NCI-H345 (cell line): ENCODE measurements at regions not wholly inside any gene's neighbourhood (a gene's known extent, or its start where the extent isn't known, plus 50 kb on each side); places are given as distances from the start of the nearest gene placed in this dataset.
"Not testable (repeated sequence)": the region's sequence is repeated elsewhere in the genome, so short reads cannot be mapped to it uniquely, and the experiment has no call there.

Experiments used
- DNase-seq: peaks from one replicate; lab custom pipeline; 2025; lab: John Stamatoyannopoulos, UW

- DNase-seq, result no peak
Observed at GRCh38 chr12:94862421-94862820, 141.1 kb downstream of the NDUFA12 start.

- no peak for DNase-seq
Observed at GRCh38 chr12:94856324-94856723, 147.2 kb downstream of the NDUFA12 start.

DNA sequence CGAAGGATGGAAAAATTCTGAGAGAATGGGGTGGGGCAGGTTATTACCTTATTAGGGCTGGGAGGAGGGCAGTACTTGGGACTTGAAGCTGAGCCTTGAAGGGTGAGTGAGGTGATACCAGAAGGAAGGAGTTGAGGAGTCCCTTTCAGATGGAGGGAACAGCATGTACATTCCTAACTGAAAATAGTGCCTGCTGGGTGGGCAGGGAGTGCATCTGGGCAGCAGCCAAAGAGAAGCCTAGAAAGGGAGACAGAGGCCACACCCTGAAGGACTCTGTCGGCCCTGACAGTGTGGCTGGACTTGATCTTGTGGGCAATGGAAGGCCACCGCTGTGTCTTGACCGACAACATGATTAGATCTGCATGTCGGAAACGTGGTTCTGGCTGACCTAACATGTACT, 147.6 kb downstream of the NDUFA12 start:
- no peak for DNase-seq

DNA sequence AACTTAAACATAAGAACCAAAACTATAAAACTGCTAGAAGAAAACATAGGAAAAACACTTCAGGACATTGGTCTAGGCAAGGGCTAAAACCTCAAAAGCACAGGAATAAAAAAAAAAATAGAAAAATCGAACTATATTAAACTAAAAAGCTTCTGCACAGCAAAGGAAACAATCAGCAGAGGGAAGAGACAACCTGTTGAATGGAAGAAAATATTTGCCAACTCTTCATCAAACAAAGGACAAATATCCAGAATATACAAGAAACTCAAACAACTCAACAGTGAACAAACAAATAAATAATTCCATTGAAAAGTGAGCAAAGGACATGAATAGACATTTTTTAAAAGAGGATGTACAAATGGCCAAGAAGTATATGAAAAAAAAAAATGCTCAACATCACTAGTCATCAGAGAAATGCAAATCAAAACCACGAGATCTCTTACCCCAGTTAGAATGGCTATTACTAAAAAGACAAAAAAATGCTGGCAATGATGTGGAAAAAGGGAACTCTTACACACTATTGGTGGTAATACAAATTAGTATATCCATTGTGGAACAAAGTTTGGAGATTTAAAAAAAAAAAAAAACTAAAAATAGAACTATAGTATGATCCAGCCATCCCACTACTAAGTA, 152.0 kb downstream of the NDUFA12 start:
- no peak for DNase-seq

- DNase-seq, result no peak
Observed at GRCh38 chr12:94849411-94849976, 154.0 kb downstream of the NDUFA12 start.

- no peak for DNase-seq
Observed at GRCh38 chr12:94848966-94849365, 154.5 kb downstream of the NDUFA12 start.

GRCh38 chr12:94845110-94845509, 158.4 kb downstream of the NDUFA12 start:
- no peak for DNase-seq

- DNase-seq, result no peak
Observed at GRCh38 chr12:94844452-94844851, 159.0 kb downstream of the NDUFA12 start.

DNA sequence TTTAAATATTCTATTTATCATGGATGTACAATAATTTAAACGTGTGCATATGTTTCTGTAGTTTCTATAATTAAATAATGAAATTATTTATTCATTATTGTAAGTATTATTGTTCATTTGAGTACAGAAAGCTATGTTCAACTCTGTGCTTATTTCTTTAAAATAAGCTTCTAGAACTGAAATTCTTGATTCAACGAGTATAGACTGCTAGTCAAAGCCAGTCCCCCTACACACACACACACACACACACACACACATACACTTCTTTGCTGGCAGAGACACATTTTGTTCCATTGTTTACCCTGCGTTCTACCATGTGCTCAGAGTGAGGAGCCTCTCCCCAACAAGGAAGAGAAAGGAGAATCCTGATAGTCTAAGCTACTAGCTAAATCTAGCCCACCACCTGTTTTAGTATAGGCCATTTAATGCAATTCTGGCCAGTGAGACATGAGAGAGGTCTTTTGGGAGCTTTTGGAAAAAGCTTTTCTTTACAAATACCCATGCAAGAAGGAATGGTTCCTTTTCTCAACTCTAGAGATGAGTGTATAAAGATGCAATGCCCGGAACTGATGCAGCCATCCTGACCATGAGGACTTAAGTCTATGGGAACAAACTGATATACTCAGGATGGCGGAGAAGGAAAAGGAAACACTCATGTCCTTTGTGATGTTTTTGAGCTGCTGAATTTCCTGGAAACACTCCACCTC, 161.4 kb downstream of the NDUFA12 start:
- no peak for DNase-seq

DNA sequence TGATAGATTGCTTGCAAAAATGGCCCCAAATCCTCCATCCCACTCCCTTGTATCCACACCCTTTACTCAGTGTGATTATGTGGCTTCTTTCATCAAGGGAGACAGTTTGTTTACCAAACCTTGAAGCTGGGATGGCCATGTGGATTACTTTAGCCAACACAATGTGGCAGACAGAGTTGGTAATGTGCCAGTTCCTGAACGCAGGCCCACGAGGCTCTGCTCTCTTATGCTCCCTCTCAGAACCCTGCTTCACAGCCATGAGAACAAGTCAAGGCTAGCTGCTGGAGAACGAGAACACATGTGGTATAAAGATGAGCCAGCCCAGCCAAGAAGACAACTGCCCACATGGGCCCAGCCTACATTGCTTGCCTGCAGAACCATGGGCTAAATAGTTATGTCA, 162.3 kb downstream of the NDUFA12 start:
- DNase-seq, result peak; percentile 85

GRCh38 chr12:94839347-94839746, 164.2 kb downstream of the NDUFA12 start:
- DNase-seq, result no peak

GRCh38 chr12:94836952-94837670, 166.4 kb downstream of the NDUFA12 start:
- not testable (repeated sequence) for DNase-seq

- DNase-seq, result no peak
Observed at GRCh38 chr12:94834036-94834625, 169.4 kb downstream of the NDUFA12 start.

GRCh38 chr12:94832780-94833681, 170.5 kb downstream of the NDUFA12 start:
- DNase-seq, result peak; percentile 25

DNA sequence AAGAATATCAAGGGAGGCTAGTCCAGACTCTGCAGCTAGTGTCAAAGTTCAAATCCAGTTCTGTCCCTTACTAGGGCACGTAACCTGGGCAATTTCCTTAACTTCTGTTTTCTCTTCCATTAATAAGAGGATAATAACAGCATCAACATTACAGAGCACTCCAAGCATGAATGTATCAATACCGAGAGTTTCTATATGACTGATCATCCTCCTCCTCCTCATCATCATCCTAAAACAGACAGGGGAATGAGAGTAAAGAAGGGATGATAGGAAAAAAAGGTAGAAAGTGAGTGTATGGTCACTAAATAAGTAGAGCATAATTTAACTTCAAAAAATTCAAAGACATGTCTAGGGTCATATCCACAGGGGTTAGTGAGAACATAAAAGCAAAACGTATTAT, 171.4 kb downstream of the NDUFA12 start:
- no peak for DNase-seq

DNA sequence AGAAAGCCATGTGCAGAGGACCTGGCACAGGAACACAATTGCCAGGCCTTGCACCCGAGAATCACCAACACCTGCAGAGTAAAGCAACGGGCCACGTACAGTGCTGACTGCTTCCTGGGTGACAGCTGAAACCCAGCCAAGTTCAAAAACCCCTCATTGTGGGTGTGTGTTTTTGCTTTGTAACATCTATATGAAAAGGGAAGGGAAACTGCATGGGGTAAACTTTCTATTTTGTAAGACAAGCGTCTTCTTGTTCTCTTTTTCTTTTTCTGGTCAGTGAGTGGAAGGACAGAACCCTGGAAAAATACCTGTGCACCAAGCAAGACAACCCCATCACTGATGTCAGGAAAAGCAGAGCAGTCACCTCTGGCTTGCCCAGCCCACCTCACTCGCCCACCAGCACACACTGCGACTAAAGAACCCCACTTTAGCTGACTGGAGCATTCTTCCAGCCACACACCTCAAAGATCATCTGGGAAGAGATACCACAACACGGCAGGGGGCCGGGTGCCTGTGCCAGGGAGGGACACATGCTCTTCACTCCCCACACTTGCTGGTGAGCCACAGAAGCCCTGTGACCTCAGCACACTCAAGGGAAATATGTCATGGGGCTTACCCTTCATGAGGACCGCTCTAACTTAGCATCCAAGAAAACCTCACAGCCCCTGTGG, 172.3 kb downstream of the NDUFA12 start:
- DNase-seq, result peak; percentile 59

DNA sequence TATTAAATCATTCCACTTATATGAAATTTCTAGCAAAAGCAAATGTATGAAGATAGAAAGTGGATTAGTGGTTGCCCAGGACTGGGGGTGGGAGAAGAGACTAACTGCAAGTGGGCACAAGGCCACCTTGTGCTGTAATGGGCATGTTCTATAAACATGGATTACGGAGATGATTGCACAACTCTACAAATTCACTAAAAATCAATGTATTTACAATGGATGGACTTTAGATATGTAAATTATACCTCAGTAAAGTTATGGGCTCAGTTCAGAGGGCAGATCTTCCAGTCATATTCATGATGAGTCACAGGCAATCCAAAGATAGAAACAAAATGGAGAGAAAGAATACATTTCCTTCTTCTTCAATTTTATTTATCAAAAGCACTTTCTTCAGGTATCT, 173.9 kb downstream of the NDUFA12 start:
- no peak for DNase-seq

DNA sequence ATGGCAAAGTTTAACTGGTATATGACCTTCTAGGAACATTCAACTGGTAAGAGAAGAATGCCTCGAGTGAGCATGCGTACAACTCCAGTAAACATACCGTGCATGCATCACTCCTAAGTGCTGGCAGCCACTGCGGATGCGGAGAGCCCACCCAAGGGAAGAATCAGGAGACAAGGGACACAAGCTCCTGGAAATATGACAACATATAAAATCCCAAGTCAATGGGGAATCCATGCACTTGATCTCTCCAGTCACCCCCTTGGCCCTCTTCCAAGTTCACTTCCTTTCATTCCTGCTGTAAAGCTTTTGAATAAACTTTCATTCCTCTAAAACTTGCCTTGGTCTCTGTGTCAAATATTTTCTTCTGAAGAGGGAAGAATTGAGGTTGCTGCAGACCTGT, 168.7 kb upstream of the TMCC3 start:
- DNase-seq, result no peak

DNA sequence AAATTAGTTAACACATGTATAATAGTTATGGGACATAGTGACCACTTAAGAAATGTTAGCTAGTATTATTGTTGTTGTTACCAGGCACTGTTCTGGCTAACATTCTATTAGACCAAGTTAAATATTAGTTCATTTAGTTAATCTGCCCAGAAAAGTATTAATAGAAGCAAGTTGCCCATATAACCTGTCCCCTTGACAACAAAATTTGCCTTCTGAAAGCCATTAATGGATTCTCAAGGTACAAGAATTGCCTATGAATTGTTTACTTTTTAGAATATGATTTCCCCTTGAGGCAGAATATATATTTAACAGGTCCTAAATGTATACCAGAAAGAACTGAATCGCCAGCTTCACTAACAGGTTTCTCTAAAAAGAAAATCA, 167.3 kb upstream of the TMCC3 start:
- DNase-seq, result no peak

DNA sequence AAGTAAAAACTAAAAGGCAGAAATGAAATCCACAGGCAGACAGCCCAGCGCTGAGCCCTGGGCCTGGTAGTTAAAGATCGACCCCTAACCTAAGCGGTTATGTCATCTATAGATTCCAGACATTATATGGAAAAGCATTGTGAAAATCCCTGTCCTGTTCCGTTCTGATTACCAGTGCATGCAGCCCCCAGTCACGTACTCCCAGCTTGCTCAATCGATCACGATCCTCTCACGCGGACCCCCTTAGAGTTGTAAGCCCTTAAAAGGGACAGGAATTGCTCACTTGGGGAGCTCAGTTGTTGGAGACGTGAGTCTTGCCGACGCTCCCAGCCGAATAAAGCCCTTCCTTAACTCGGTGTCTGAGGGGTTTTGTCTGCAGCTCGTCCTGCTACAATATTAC, 166.8 kb upstream of the TMCC3 start:
- not testable (repeated sequence) for DNase-seq

DNA sequence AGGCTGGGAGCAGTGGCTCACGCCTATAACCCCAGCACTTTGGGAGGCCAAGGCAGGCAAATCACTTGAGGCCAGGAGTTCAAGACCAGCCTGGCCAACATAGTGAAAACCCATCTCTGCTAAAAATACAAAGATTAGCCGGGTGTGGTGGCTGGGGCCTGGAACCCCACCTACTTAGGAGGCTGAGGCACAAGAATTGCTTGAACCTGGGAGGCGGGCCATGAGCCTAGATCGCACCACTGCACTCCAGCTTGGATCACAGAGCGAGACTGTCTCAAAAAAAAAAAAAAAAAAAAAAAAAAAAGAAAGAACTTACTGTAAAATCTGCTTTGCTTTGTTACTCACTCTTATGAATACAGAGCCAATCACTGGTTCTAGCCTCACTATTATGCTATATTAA, 166.4 kb upstream of the TMCC3 start:
- DNase-seq, result not testable (repeated sequence)
